IMR-90 (cell line): ENCODE measurements at regions not wholly inside any gene's neighbourhood (a gene's known extent, or its start where the extent isn't known, plus 50 kb on each side); places are given as distances from the start of the nearest gene placed in this dataset.

Experiments
- ATAC-seq: fragments of 200-7000 bp; cut with Tn5 transposase; 2 replicates; pipeline ENCODE4 v1.9.1; 2020; ENCODE audit warnings: low read depth, mild to moderate bottlenecking, moderate library complexity
- BruUV-seq: library from RNA; stranded (reverse); fragments of 400-500 nt; replicated peaks from 2 replicates; lab custom pipeline; 2021; lab: Mats Ljungman, UMichigan
- CTCF ChIA-PET: fragments of 300-600 bp; formaldehyde crosslinking; extraction: SDS; loops from one replicate; lab custom pipeline; 2021; ENCODE audit warnings: antibody characterized with exemption; lab: Yijun Ruan, JAX
- POLR2A ChIA-PET: fragments of 300-600 bp; sonication (Branson Sonifier 250); formaldehyde crosslinking; loops from one replicate; lab custom pipeline; 2022; ENCODE audit warnings: antibody characterized with exemption; ENCODE audit not compliant: unreplicated experiment; lab: Charles Lee
- DNase-seq: peaks from one replicate; pipeline ENCODE4 v3.0.0; 2013
- H2AFZ ChIP-seq: replicated peaks from 2 replicates; pipeline ENCODE3; 2013; ENCODE audit warnings: low read length, mild to moderate bottlenecking; ENCODE audit not compliant: poor library complexity
- H2AK5ac ChIP-seq: 2 replicates; pipeline ENCODE4 v1.6.1; 2013; ENCODE audit warnings: low read depth, low read length, inconsistent platforms
- H2AK9ac ChIP-seq: replicated peaks from 2 replicates; pipeline ENCODE3; 2013; ENCODE audit warnings: mild to moderate bottlenecking, low read depth, low read length, moderate library complexity; ENCODE audit not compliant: poor library complexity
- H2BK120ac ChIP-seq: 2 replicates; pipeline ENCODE4 v1.6.1; 2013; ENCODE audit warnings: low read depth, low read length, inconsistent platforms
- H2BK15ac ChIP-seq: 3 replicates; pipeline ENCODE4 v1.6.1; 2013; ENCODE audit warnings: low read depth, low read length, inconsistent platforms
- H2BK20ac ChIP-seq: 2 replicates; pipeline ENCODE4 v1.6.1; 2013; ENCODE audit warnings: low read depth, mild to moderate bottlenecking, inconsistent platforms, low read length, moderate library complexity
- H2BK5ac ChIP-seq: 2 replicates; pipeline ENCODE4 v1.6.1; 2013; ENCODE audit warnings: mild to moderate bottlenecking, low read depth, low read length, inconsistent platforms; ENCODE audit not compliant: poor library complexity, severe bottlenecking
- H3K14ac ChIP-seq: replicated peaks from 2 replicates; pipeline ENCODE4 v1.6.1; 2013; ENCODE audit warnings: low read depth, low read length, inconsistent platforms
- H3K18ac ChIP-seq: 2 replicates; pipeline ENCODE4 v1.6.1; 2013; ENCODE audit warnings: low read depth, low read length, control low read depth
- H3K23ac ChIP-seq: 2 replicates; pipeline ENCODE4 v1.6.1; 2013; ENCODE audit warnings: low read depth, low read length, inconsistent platforms
- H3K27ac ChIP-seq: 2 replicates; pipeline ENCODE4 v1.5.1; 2013; ENCODE audit warnings: mild to moderate bottlenecking, control low read depth, low read length; ENCODE audit not compliant: insufficient read depth
- H3K27me3 ChIP-seq: 2 replicates; pipeline ENCODE4 v1.6.1; 2013; ENCODE audit warnings: low read length; ENCODE audit not compliant: control insufficient read depth, insufficient read depth
- H3K36me3 ChIP-seq: 2 replicates; pipeline ENCODE4 v1.6.1; 2013; ENCODE audit warnings: low read length, mixed read lengths; ENCODE audit not compliant: control insufficient read depth, insufficient read depth
- H3K4ac ChIP-seq: 2 replicates; pipeline ENCODE4 v1.6.1; 2013; ENCODE audit warnings: low read depth, low read length, inconsistent platforms
- H3K4me1 ChIP-seq: 2 replicates; pipeline ENCODE4 v1.6.1; 2013; ENCODE audit warnings: low read length, mixed read lengths; ENCODE audit not compliant: control insufficient read depth, insufficient read depth
- H3K4me2 ChIP-seq: 2 replicates; pipeline ENCODE4 v1.6.1; 2013; ENCODE audit warnings: low read depth, mild to moderate bottlenecking, control low read depth, low read length, moderate library complexity
- H3K4me3 ChIP-seq: 2 replicates; pipeline ENCODE4 v1.5.1; 2013; ENCODE audit warnings: low read depth, mild to moderate bottlenecking, control low read depth, low read length, moderate library complexity; ENCODE audit not compliant: insufficient read depth
- H3K56ac ChIP-seq: 2 replicates; pipeline ENCODE4 v1.6.1; 2013; ENCODE audit warnings: low read length, inconsistent platforms; ENCODE audit not compliant: insufficient read depth; ENCODE audit errors: extremely low read depth
- H3K79me1 ChIP-seq, 2 experiments: 2 replicates each; pipeline ENCODE4 v1.6.1; 2013; ENCODE audit warnings: low read length in 2 of 2, inconsistent platforms in 1 of 2, low read depth in 1 of 2
- H3K9ac ChIP-seq: 2 replicates; pipeline ENCODE4 v1.6.1; 2013; ENCODE audit warnings: low read depth, low read length, control low read depth
- H3K9me1 ChIP-seq: 2 replicates; pipeline ENCODE4 v1.6.1; 2013; ENCODE audit warnings: low read length, inconsistent platforms; ENCODE audit not compliant: insufficient read depth
- H3K9me3 ChIP-seq: 2 replicates; pipeline ENCODE4 v1.6.1; 2013; ENCODE audit warnings: low read length; ENCODE audit not compliant: control insufficient read depth, insufficient read depth
- H4K20me1 ChIP-seq: 2 replicates; pipeline ENCODE4 v1.6.1; 2013; ENCODE audit warnings: low read length, inconsistent platforms; ENCODE audit not compliant: insufficient read depth
- H4K5ac ChIP-seq: 2 replicates; pipeline ENCODE4 v1.6.1; 2013; ENCODE audit warnings: mild to moderate bottlenecking, low read depth, low read length, control low read depth
- H4K8ac ChIP-seq, 2 experiments: 2 replicates each; pipeline ENCODE4 v1.6.1; 2013; ENCODE audit warnings: low read depth in 2 of 2, low read length in 2 of 2, control low read depth in 1 of 2, inconsistent platforms in 1 of 2
- H4K91ac ChIP-seq: 2 replicates; pipeline ENCODE4 v1.6.1; 2013; ENCODE audit warnings: low read depth, low read length, inconsistent platforms; ENCODE audit not compliant: insufficient read depth
- CEBPB ChIP-seq: IDR thresholded peaks from 2 replicates; pipeline ENCODE4 v1.6.1; 2012; ENCODE audit warnings: low read depth, low read length, improper control_type of control experiment
- MAFK ChIP-seq: IDR thresholded peaks from 2 replicates; pipeline ENCODE4 v1.6.1; 2012; ENCODE audit warnings: low read depth, low read length, improper control_type of control experiment
- MAZ ChIP-seq: IDR thresholded peaks from 2 replicates; pipeline ENCODE4 v1.6.1; 2012; ENCODE audit warnings: low read depth, mild to moderate bottlenecking, low read length, improper control_type of control experiment, moderate library complexity, borderline replicate concordance
- MXI1 ChIP-seq: IDR thresholded peaks from 2 replicates; pipeline ENCODE4 v1.6.1; 2012; ENCODE audit warnings: low read depth, mild to moderate bottlenecking, low read length, moderate library complexity, borderline replicate concordance
- NFE2L2 ChIP-seq: fragments of 150-350 bp; IDR thresholded peaks from 2 replicates; pipeline ENCODE4 v1.6.1; 2016; ENCODE audit warnings: low read depth, mild to moderate bottlenecking, low read length
- SMC3 ChIP-seq: fragments of 150-350 bp; IDR thresholded peaks from 2 replicates; pipeline ENCODE4 v1.6.1; 2016; ENCODE audit warnings: low read depth, mild to moderate bottlenecking, antibody characterized with exemption, low read length, moderate library complexity
- dilution Hi-C: fragments of 300-500 bp; cut with HindIII; formaldehyde crosslinking; loops from one replicate; pipeline ENCODE4 v1.14.3; 2018; ENCODE audit warnings: low sequenced_read_pairs; ENCODE audit not compliant: unreplicated experiment
- in situ Hi-C: fragments of 300-500 bp; cut with MboI; formaldehyde crosslinking; loops from 3 replicates; pipeline ENCODE4 v1.14.3; 2019; ENCODE audit warnings: low sequenced_read_pairs, inconsistent platforms, mixed read lengths
- intact Hi-C: fragments of 100-400 bp; cut with micrococcal nuclease; formaldehyde crosslinking; loops from 2 replicates; pipeline ENCODE4 v1.10.0; 2022
- TF ChIP-seq, protein P1 (sequence below): conservative IDR thresholded peaks from 2 replicates; pipeline ENCODE4 v1.5.1; 2012; ENCODE audit warnings: mild to moderate bottlenecking, low read depth, low read length, improper control_type of control experiment

DNA sequence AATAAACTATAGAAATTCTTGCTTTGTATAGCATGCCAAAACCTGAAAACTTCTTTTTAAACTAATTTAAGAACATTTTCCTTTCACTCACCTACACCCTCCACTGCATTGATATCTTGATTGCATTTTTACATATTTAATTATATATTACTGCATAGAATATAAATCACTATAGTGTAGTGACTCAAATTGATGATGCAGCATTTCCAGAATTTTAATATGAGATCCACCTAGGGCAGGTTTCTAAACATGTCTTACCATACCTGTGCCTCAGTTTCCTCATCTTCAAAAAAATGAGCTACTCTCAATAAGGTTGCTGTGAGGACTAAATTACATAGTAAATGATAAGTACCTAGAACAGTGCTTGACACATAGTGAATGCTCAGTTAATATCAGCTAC, 881.5 kb downstream of the RPS29 start:
- Histone ChIP-seq H2AK5ac (no peak overlapping the region), H3K4me1 (no peaks in the 10 kb centered on the region), H3K4me2 (no peak overlapping the region), H3K4me3 (no peak overlapping the region), H3K9me3 (no peaks in the 10 kb centered on the region), H3K56ac (no peak overlapping the region), H2BK5ac (no peak overlapping the region), H4K5ac (no peak overlapping the region), H2AFZ (no peak overlapping the region), H3K23ac (no peak overlapping the region), H3K18ac (no peak overlapping the region), H4K20me1 (no peaks in the 10 kb centered on the region), H3K27ac (no peak overlapping the region), H3K14ac (no peak overlapping the region), H2BK15ac (no peak overlapping the region), H4K8ac (no peak overlapping the region), H2AK9ac (no peak overlapping the region), H3K27me3 (no peaks in the 10 kb centered on the region), H3K9ac (no peak overlapping the region), H2BK20ac (no peak overlapping the region), H3K79me1 (no peaks in the 10 kb centered on the region), H3K4ac (no peak overlapping the region), H4K91ac (no peak overlapping the region), H3K36me3 (no peaks in the 10 kb centered on the region), H2BK120ac (no peak overlapping the region), H3K9me1 (no peaks in the 10 kb centered on the region)
- dilution Hi-C loops (no loop called here), intact Hi-C loops (no loop called here), in situ Hi-C loops (no loop called here)
- TF ChIP-seq NFE2L2 (no peak), MAFK (peak; percentile 76), SMC3 (no peak), MAZ (no peak), CEBPB (no peak), MXI1 (no peak)
- TF ChIP-seq, protein P1, sequence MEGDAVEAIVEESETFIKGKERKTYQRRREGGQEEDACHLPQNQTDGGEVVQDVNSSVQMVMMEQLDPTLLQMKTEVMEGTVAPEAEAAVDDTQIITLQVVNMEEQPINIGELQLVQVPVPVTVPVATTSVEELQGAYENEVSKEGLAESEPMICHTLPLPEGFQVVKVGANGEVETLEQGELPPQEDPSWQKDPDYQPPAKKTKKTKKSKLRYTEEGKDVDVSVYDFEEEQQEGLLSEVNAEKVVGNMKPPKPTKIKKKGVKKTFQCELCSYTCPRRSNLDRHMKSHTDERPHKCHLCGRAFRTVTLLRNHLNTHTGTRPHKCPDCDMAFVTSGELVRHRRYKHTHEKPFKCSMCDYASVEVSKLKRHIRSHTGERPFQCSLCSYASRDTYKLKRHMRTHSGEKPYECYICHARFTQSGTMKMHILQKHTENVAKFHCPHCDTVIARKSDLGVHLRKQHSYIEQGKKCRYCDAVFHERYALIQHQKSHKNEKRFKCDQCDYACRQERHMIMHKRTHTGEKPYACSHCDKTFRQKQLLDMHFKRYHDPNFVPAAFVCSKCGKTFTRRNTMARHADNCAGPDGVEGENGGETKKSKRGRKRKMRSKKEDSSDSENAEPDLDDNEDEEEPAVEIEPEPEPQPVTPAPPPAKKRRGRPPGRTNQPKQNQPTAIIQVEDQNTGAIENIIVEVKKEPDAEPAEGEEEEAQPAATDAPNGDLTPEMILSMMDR, result no peak
- DNase-seq (no peak), ATAC-seq (no peak)
- no TSS peak for BruUV-seq
- CTCF ChIA-PET, result no interaction called here
- POLR2A ChIA-PET, result no interaction called here
